GM18499 (cell line): ENCODE measurements at regions not wholly inside any gene's neighbourhood (a gene's known extent, or its start where the extent isn't known, plus 50 kb on each side); places are given as distances from the start of the nearest gene placed in this dataset.

Source experiments
- ATAC-seq: cut with Tn5 transposase; IDR thresholded peaks from one replicate; pipeline ENCODE4 v1.9.1; 2021; ENCODE audit warnings: moderate number of reproducible peaks; ENCODE audit not compliant: insufficient read depth, unreplicated experiment

DNA sequence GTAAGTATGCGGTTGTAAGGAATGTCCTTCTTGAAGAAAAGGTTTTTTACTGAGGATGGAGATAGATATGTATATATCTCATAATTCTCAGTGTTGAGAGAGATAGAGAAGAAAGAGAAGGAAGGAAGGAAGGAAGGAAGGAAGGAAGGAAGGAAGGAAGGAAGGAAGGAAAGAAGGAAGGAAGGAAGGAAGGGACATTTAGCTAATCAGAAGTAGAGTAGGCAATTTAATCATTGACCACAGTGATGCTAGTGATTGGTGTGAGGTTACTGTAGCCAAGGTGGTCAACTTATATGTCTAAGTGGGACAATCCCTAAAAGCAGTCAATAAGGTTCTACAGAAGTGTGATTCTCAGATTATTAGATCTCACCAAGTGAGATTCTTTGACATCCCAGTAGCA lies 751.8 kb upstream of the CBLB start:
- ATAC-seq: no peak

- ATAC-seq: no peak
Measured at GRCh38 chr3:106624154-106624553, 753.1 kb upstream of the CCDC54 start.

GRCh38 chr3:106628407-106628806 lies 748.8 kb upstream of the CCDC54 start:
- no peak for ATAC-seq

GRCh38 chr3:106629215-106629832 lies 747.9 kb upstream of the CCDC54 start:
- ATAC-seq: no peak

DNA sequence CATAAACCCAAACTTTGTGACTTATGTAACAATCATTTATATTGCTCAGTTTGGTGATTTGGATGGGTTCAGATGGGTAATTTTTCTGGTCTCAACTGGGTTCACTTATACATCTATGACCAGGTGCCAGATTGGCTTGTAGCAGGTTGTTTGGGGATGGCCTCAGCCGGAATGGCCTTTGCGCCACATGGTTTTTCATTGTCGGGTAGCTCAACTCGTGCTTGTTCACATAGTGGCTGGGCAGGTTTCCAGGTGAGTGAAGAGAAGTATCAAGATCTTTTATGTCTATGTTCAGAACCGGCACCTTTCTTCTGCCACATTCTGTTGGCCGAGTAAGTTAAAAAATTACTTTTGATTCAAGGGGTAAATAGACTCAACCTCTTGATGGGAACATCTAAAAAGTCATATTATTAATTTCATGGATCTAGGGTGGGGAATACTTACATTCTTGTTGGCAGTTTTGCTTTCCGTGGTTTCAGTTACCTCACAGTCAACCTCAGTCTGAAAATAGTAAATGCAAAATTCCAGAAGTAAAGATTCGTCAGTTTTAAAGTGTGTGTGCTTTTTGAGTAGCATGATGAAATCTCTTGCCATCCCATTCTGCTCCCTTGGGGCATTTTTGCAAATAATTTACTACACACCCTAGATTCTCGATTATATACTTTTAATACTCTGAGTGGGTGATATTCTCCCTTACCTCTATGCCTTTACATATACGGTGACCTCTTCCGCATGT lies 745.7 kb upstream of the CCDC54 start:
- ATAC-seq: no peak

- no peak for ATAC-seq
Measured at GRCh38 chr3:106635271-106635670, 742.0 kb upstream of the CCDC54 start.

DNA sequence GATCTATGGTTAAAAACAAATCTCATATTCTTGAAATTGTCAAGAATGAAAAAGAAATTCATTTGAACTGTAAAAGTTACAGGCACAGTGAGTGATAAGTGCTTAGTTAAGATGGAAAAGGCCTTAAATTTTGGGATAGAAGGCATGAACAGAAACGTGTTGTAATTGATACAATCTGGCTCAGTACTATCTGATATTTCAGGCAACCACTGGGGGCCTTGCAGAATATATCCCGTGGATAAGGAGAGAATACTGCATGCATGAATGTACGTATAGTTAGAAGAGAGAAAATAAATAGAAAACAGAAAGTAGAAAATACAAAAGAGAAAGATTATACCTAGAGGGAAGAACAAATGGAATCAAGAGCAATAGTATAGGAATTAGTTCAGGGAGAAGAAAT lies 741.4 kb upstream of the CCDC54 start:
- ATAC-seq: no peak

- no peak for ATAC-seq
Measured at GRCh38 chr3:106640353-106640752, 736.9 kb upstream of the CCDC54 start.

- ATAC-seq: no peak
Measured at GRCh38 chr3:106642161-106642560, 735.1 kb upstream of the CCDC54 start.

DNA sequence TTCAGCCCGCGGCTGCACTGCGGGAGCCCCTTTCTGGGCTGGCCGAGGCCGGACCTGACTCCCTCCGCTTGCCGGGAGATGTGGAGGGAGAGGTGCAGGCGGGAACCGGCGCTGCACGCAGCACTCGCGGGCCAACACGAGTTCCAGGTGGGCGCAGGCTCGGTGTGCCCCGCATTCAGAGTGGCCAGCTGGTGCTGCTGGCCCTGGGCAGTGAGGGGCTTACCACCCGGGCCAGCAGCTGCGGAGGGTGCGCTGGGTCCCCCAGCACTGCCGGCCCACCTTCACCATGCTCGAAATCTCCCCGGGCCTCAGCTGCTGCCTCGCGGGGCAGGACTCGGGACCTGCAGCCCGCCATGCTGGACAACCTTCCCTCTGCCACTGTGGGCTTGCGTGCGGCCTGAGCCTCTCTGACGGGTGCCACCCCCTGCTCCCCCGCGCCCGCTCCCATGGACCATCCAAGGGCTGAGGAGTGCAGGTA lies 733.5 kb upstream of the CCDC54 start:
- no peak for ATAC-seq

DNA sequence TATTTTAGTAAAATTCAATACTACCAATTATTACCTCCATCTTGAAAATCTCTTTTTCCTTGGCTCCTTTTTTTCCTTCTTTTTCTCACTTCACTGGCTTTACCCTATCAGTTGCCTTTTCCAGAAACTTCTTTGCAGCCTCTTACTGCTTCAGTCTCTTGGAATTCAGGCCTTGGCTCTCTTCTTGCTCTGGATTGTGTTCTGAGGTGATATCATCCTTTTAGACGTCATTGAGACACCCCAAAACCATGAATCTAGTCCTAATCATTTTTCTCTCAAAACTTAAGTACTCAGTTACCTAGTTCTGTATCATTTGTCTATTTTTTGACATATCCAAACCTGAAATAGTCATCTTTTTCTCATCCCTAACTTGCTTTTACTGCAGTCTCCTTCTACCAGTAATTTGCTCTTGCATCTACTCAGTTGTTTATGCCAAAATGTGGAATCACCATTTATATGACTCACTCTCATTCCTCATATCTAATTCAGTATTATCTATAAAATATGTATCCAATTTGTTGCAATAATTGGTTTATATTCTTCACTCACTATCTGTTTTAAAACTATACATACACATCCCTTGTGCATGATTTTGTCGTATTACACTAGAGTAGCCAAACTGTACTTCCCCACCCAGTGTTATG lies 703.2 kb upstream of the CCDC54 start:
- no peak for ATAC-seq

DNA sequence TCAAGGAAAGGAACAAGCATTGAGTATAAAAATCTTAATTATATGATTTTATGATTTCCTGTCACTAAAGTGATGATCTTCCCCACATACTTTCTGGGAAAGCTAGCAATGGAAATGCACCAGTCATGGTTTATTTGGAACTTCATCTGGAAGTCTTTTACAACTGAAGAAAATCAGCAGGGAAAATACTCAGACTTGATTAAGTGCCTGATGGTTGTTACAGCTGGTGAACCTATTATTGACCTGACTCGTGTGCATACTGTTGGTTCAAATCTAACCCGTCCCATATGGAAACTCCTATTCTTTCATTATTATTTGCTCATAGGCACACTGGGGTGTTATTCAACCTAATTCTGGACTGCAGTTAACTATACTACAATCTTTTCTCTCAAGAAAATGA lies 701.8 kb upstream of the CCDC54 start:
- no peak for ATAC-seq

DNA sequence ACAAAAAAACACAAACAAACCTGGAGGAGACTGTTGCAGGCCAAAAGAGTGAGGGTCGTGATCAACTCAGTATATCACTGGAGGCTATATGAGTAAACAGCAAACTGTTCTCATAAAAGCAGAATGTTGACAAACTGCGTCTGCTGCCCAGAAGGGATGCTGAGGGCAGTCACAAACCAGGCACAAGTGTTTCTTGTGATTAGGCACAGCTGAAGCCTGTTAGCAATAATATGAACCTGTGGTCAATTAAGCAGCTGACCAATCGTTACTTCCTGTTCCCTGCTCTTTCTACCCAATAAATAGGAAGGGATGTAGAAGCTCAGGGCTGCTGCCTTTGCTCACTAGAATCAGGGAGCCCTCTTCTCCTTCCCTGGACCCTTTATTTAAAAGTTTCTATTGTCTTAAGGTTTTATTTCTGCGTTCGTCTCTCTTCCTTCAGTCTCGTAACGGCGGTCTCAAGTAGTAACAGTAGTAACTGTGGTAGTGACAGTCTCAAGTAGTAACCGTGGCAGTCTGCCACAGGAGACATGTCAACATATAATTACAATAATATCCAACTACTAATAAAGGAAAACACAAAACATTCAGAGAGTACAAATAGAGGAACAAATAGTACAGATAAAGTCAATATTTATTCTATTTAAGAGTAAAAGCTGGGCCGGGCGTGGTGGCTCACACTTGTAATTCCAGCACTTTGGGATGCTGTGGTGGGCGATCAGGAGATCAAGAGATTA lies 698.4 kb upstream of the CCDC54 start:
- ATAC-seq: no peak

DNA sequence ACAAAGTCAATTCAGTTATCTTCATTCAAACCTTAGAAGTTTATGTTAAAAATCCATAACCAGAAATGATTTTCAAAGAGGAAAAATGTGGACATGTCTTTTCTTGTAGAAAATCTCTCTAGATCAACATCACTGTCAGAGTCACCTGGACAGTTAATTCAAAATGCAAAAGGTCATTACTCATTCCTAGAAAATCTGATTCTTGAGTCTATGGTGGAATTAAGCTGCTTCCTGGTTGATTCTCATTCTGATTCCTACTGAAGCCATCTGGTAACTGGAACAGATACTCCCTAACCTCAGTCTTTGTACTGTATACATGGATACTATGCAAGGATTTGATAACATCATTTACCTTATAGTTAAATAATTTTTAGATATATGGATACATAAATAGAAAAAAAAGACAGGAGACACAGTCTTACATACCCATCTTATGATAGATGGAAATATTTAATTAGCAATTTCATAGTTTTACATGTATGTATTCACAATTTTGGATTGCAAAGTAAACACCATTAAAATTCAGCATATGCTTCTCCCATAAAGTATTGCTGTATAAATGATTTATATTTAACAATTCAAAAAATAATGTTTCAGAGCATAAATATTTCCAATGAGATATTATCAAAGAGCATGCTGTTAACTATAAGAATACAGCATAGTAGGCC lies 693.2 kb upstream of the CCDC54 start:
- no peak for ATAC-seq

- no peak for ATAC-seq
Measured at GRCh38 chr3:106685745-106686144, 691.5 kb upstream of the CCDC54 start.

DNA sequence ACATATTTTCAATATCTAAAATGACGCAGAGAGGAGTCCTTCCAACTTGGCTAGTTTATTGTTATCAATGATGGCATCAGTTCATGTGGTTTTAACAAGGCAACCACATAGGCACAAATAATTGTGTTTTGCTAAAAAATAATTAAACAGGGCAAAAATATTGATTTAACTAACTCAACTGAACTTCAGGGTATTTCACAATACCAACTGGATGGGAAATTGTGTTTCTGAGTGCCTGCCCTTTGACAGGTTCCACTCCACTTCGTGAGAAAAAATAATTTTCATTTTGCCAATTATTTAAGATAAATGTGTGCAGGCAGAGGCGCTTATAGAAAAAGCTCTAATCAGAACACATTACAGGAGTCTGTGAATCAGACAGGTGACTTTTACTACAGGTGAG lies 689.3 kb upstream of the CCDC54 start:
- no peak for ATAC-seq

DNA sequence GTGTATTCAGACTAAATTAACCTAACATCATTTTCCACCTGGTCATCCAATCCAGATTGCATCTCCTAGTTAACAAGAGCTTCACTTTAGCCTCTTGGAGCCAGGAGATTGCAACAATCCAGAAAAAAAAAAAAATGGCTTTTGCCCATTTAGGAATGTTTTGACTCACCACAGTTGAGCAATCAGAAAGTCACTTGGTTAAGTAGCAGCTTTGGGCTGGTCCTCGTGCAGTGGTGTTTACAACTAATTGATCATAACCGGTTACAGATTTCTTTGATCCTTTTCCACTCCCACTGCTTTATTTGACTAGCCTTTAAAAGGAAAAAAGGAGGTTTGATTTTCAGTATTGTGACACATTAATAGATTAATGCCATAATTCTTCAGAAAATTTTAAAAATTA lies 688.8 kb upstream of the CCDC54 start:
- no peak for ATAC-seq

- ATAC-seq: no peak
Measured at GRCh38 chr3:106691476-106691875, 685.8 kb upstream of the CCDC54 start.

DNA sequence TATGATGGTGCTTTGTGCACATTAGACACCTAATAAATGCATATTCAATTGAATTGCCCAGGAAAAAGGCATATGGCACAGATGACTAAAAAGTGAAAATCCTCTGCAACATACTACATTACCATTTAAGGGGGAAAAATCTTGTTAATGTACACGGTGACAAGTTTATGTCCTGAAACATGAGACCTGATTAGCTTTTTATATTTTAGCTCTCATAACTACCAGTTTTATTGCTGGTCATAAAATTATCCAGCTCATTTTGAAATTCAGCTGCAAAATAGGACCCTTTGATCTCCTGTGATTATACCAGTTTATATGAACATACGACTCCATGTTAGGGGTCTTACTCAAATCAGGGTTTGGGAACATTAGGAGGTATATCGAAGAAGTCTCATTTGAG lies 684.6 kb upstream of the CCDC54 start:
- ATAC-seq: no peak

DNA sequence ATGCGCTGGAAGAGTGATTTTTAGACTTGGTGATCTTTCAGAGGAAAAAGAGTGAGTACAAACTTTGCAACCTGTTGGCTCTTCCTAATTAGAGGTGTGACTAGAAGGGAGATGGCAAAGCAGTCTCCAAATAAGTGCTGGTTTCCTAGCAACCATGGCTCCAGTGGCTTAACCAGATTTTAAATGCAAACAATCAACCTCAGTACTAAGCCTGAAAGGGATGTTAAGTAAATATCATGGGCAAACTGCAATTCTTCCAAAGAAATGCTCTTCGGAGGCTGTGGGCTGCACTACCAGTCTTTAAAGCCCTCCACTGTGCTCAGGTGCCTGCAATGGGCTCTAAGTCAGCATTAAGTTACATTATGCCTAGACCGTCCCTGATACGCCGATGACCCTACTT lies 678.1 kb upstream of the CCDC54 start:
- ATAC-seq: no peak
